ENCODE measurements at regions not wholly inside any gene's neighbourhood (a gene's known extent, or its start where the extent isn't known, plus 50 kb on each side); places are given as distances from the start of the nearest gene placed in this dataset.
"Not testable (repeated sequence)": the region's sequence is repeated elsewhere in the genome, so short reads cannot be mapped to it uniquely, and the experiment has no call there.

DNA sequence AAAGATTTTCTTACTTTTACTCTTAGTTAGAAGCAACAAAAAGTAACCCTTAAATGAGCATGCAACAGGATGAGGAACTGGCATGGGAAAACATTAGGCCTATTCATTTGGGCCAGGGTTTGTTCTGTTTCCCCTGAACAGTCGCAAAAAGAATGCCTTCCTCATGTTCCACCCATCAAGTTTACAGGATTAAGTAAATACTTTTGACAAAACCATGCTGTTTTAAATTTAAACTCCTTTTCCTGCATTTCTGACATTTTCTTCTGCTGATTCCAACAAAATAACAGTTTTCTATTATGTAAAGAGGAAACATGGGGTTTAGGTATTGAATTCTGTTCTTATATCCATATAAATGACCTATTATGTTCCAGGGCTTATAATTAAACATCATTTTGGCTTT, 236.6 kb upstream of the ACTBL2 start:
- no peak for DNase-seq (ENCODE audit: low read depth)

DNA sequence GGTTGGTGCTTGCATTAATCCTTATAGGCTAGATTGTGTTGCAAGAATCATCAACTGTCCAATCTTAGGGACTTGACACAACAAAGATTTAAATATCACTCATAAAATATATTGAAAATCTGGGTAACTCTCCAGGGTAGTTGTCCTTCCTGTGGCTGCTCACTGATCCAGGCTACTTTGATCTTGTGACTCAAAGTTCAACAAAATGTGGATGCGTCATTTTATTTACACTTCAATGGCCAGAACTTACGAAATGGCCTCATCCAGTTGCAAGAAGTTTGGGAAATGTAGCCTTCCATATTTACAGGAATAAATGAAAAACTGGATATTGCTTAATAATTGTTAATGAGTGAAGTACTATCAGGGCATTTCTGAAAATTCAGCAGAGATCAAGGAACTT, 235.5 kb upstream of the ACTBL2 start:
- DNase-seq (ENCODE audit: low read depth) = peak; percentile 51

DNA sequence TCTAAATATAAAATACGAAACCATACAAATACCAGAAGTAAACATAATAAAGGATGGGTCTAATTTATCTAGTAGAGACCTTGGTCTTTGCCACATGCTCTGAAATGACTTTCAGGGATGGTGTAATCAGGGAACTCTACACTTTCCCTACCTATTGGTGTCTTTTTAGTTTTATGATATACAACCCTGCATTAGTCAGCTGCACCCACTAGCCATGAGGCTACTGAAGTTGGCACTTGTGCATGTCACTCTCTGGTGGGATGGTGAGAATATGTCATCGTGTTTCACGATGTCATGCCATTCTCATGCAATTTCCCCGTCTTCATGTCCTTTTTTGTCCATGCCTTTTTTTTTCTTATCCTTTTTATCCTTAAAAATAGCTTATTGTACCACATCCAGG, 234.9 kb upstream of the ACTBL2 start:
- DNase-seq (ENCODE audit: low read depth) = no peak

DNA sequence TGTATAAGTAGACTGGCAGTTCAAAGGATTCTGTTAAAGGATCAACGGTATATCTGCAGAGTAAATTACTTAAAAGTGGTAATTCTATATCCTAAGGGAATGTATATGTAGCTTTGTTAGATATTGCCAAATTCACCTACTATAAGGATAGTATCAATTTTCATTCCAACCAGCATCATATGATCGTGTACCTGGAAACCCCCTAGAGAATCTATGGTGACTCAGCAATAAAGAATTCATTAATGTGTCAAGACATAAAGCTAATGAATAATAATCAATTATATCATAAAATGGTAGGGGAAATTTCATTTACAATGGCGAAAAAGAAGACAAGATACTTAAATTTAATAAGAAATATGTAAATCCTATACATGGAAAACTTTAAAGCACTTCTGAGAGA, 234.1 kb upstream of the ACTBL2 start:
- no peak for DNase-seq (ENCODE audit: low read depth)

DNA sequence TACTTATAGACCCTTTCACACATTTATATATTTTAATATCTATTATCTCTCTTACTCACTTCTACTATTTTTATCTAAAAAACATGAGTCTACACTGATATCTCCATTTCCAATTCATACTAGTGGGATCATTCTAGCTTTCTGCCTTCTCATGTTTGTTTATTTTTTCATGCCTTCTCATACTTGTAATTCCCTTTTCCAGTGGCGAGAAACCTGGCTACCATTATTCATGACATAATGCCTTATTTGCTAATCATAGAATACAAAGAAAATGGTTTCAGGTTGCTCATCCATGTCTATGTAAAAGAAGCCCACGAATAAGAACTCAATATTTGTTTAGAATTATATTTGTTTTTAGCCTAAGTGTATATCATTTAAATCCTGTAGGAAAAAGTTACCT, 232.7 kb upstream of the ACTBL2 start:
- DNase-seq (ENCODE audit: low read depth) = no peak

DNA sequence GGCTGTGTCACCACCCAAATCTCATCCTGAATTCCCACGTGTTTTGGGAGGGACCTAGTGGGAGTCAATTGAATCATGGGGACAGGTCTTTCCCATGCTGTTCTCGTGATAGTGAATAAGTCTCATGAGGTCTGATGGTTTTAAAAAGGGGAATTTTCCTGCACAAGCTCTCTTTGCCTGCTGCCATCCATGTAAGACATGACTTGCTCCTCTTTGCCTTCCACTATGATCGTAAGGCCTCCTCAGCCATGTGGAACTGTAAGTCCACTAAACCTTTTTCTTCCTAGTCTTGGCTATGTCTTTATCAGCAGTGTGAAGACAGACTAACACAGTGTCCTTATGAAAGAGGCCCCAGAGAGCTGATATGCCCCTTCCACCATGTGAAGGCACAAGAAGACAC, 230.9 kb upstream of the ACTBL2 start:
- not testable (repeated sequence) for DNase-seq (ENCODE audit: low read depth)

DNA sequence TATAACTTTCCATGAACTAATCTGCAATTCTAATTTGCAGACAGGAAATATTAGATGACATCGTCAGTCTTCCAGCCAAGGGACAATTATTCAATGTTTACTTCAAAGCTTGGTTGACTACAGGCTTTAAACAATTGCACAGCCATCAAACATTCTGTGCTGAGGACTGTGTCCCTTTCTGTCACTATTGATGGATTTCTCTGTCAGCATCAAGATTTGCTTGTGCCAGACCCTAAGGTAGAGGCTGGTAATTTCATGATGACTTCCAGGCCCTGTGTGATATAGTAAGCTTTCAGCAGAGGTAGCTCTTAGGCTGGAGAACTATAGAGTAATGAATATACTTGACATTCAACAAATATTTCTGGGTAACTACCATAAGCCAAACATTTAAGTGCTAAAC, 229.3 kb upstream of the ACTBL2 start:
- DNase-seq (ENCODE audit: low read depth) = no peak

DNA sequence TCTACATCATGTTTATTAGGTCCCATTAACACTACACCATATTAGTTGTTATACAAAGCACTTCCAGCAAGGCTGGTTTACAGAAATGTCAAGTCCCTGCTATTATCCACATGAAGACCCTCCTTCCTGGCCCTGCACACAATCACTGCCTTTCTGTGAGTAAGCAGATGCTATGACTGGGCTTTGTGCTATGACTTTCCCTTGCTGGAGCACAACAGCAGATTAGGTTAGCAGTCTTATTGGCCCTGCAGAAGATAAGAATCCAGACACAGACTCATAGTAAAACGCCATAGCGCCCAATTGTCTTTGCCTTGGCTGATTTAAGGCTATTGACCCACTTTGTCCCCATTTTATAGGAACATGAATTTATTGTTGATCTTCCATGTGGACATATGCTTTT, 228.9 kb upstream of the ACTBL2 start:
- DNase-seq (ENCODE audit: low read depth) = no peak

DNA sequence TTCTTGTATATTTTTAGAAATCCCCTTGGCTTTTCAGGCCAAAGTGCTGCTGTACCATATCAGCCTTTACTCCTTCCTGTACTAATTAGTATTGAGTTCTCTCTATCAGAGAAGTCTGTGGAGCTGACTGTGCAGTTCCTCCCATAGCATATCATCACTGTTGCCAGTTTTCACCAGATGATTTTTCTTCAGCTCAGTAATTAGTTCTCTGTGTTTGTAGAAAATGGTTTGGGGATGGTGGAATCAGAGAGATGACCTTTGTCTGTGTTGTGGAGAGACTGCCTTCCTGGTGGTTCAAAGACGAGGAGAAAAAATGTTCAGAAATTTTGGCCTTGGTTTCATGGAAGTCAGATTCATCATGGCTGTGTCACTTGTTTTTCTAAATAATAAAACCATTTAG, 227.5 kb upstream of the ACTBL2 start:
- DNase-seq (ENCODE audit: low read depth) = no peak

DNA sequence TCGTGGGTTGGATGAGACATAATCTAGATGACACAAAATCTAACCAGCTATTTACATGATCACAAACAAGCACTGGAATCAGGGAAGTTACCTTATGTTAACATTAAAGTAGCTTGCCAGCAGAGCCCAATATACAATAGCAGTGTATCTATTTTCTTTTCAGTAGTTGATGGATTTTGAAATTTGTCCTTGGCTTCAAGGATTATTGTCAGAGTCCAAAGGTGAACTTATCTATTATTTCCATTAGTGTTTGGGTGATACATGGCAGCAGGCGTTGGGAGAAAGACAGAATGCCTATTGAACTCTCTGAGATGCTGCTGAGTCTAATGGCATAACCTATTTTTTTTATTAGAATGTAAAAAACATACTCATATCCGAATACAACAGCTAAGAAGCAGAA, 223.2 kb upstream of the ACTBL2 start:
- DNase-seq (ENCODE audit: low read depth) = no peak

DNA sequence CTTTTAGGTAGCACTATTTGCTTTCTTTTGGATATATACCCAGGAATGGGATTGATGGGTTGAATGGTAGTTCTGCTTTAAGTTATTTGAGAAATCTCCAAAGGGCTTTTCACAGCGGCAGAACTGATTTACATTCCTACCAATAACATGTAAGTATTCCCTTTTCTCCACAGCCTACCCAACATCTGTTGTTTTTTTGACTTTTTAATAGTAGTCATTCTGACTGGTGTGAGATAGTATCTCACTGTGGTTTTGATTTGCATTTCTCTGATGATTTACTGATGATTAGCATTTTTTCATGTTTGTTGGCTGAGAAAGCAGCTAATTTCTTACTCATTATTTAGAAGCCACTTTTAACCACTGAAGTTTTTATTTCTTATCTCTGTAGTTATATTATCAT, 221.1 kb upstream of the ACTBL2 start:
- no peak for DNase-seq (ENCODE audit: low read depth)

DNA sequence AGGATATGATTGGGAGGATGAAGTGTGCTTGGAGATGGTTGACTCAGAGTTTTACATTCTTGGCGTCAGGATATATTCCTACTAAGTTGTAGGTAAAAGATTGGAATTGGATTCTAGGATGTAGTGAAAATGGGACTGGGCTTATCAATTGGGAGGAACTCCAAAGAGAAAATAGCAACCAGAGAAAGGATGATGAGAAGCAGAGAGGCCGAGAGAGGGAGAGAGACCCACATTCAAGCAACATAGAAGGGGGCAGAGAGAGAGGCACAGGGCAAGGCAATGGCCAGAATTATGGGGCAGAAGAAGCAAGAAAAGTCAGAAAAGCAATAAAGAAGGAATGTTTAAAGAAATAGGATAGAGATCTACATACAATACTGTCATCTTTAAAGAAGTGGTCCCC, 217.9 kb upstream of the ACTBL2 start:
- no peak for DNase-seq (ENCODE audit: low read depth)

DNA sequence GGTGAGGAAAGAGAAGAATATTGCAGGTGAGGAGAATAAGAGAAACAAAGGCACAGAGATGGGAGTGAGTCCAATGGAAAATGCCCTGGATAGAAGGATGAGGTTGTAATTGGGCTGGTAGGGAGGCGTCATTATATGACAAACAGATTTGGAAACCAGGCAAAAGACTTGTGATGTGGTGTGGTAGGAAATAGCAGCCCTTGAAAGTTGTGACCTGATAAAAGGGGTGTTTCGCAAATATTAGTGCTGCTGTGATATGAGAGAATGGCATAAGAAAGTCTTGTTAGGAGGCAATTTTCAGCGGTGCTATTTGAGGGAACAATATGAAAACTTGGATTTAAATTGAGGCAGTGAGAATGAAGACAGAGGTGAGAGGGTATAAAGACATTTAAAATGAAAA, 217.5 kb upstream of the ACTBL2 start:
- DNase-seq (ENCODE audit: low read depth) = no peak

DNA sequence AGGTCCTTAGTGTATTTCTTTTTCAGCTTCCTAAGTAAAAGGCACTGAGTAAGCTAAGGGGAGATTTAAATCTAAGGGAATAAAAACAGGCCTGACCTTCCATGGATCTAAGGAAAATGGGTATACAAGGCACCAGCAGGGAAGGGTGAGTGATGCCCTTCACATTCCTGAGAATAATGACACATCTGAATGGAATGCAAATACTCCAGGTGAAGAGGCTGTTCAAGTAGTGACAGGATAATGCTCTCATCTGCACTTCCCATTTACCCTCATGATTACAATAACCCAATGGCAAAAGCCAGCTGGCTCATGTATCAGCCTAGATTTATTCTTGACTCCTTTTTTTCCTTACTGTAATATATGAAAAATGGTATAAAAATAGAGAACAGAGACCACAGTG, 216.2 kb upstream of the ACTBL2 start:
- DNase-seq (ENCODE audit: low read depth) = peak; percentile 92

DNA sequence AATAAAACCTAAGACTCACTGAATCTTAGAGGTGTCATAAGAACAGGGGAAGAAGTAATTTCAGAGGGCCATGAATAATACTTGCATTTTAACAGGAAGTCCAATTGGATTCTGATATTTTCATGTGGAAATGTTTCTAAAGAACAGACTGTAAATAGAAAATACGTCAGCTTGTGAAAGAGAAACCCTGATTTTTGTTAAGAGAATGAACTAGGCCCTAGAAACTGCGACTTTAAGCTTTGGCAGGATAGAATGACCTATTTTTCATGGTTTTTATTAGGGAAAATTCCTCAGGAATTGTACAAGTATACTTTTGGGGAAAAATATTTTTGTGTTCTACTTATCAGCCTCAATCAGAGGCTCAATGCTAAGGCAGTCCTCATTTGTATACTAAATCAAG, 215.5 kb upstream of the ACTBL2 start:
- no peak for DNase-seq (ENCODE audit: low read depth)

DNA sequence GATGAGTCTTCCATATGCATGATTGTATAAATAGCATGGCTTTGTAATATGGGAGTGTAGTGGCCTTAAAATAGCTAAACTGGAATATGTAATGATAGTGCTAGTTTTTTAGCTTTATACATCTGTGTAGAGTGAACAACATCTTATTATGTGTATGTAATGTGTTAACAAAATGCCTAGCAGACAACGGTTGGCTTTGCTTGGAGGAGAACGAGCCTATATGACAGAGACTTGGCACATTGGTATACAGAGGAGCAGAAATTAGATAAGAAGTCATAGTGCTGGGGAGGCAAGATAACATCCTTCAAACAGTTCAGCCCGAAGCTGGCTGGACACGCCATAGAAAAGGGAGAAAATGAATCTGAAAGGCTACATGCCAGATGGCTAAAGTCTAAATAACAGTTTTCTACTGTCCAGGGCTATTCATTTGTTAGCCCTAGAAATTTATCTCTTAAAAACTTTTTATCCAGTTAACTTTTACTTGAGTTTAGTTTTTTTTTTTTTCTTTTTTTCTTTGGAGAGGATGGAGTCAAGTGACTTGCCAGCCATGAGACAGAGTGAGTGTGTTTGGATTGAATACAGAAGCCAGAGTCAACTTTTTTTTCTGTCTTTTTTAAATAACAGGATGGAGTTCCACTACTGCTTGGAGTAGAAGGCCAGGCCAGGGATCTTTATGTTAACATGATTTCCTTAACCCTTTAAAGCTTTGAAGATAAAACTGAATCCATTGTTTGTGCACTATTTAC, 214.4 kb upstream of the ACTBL2 start:
- no peak for DNase-seq (ENCODE audit: low read depth)

DNA sequence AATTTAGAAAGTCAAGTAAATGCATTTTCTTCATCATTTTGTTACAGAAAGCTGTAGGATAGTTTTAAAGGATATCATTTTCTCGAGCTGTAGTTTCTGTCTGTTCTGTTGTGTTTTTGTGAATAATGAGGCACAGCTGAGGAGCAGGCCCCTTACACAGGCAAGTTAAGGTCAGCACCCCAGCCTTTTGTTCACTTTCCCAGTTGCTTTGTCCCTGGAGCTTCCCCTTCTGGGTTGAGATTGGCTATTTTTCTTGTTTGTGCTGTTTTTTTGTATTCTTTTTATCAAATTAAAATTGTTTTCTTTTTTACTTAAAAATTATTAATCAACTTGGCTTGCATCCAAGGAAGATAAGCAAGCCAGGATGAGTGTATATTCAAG, 213.8 kb upstream of the ACTBL2 start:
- DNase-seq (ENCODE audit: low read depth) = no peak

DNA sequence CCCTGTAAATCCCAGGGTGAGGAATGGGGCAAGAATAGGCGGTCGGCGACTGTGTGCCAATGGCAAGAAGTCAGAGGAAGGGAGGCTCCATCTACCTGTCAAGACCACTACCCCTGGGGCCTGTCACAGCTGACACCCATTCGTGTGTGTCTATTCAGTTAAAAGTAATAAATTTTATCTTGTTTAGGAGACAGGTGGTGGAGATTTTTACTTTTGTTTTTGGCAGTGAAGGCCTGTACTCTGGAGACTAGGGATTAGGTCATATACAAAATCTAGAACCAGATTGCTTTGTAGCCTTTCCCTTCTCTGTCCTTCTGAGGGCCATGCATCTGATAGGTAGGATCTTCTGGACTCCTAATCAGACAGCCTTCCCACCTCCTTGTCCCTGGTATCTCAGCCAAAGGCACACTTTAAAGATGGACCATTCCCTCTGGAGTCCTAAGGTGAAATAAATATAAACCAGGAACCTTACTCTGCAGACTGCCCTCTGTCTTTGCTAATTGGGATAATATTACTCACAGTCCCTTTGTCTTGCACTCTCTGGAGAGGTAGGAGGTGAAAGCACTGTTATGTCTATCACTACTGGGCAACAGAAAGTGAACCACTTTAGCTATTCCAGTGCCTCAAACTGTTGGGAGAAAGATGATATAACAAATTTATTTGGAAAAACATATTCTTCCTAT, 213.2 kb upstream of the ACTBL2 start:
- no peak for DNase-seq (ENCODE audit: low read depth)

DNA sequence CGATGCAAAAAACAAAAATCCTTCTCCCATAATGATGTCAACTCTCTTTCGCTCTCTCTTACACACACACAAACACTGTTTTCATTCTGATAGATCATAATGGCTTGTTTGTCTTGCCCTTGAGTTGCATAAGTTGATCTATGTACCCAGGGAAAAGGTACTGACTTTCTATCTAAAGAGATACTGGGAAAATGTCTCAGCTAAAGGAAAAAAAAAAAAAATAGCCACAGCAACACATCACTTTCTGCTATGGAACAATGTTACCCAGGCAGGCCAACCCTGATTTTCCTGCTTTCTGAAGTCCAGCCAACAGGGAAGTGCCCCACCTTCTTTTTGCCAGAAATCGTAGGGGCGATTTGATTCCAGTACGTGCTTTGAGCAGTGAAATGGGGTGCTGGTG, 212.6 kb upstream of the ACTBL2 start:
- no peak for DNase-seq (ENCODE audit: low read depth)

DNA sequence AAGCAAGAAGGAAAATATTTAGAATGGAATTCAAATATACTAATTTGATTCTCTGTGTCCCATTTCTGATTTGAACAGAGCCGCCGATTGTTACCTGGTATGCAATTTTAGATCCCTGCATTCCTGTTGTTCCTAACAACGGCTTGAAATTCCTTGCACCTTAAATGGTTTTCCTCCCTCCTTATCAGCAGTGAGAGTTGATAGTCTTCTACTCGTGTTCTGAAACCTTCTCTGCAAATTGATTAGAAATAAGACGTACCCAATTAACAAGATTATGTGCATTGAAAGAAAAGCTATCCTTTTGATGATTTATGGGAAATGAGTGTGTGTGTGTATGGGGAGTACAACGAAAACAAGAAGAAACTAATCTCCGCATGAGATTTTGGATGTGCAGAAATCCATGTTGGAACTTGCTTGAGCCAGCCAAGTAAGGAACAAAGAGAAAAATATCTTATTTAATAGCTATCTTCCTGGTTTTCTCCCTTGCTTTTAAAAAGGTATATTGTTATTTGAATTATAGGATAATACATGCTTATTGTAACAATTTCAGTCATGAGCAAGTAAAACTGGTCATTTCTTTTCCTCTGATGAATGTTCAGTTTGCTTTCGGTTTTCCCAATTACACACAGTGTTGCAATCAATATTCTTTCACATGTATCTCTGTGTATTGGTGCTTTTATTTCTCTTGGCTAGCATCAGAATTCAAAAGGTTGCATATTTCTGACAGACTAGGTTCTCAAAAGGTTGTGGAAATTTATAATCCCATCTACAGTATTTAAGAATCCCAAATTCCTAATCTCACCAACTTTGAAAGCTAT, 211.1 kb upstream of the ACTBL2 start:
- no peak for DNase-seq (ENCODE audit: low read depth)

DNA sequence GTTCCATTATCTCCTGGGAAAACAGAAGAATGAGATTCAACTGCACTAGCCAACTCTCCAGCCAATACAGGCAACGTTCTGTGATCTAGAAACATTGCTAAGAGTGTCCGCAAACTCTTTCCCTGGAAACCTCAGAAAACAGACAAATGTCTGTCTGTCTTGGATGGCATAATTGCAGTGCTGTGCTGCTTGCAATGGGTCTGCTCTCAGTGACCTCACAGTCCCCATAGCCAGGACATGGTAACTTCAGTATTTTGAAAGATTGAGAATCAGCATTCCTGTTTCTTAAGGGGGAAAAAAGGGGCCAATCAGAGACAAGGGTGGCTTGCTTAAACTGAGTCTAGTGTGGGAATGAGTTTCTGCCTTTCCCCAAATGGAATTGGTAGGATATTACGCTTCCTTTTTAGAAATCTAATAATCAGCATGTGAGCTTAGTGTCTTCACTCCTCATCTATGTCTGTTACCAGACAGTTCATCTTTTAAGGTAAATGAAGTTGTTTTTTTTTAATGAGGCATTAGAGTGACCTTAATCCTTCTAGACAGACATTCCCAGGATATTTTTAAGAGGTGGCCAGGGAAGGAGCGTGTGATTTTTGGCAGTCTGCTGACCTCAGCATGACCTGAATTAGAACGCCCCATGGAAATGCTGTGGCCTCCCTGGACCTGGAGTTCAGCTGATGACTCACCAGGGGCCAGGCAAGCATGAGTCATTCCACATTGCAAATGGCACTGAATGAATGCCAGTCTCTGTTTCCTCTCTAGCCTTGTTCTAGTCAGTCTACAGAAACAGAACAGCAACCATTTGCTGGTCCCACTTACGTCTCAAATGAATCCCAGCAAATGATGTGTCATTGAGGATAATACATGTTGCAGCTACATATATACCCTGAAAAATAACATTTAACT, 210.2 kb upstream of the ACTBL2 start:
- peak; percentile 97 for DNase-seq (ENCODE audit: low read depth)

DNA sequence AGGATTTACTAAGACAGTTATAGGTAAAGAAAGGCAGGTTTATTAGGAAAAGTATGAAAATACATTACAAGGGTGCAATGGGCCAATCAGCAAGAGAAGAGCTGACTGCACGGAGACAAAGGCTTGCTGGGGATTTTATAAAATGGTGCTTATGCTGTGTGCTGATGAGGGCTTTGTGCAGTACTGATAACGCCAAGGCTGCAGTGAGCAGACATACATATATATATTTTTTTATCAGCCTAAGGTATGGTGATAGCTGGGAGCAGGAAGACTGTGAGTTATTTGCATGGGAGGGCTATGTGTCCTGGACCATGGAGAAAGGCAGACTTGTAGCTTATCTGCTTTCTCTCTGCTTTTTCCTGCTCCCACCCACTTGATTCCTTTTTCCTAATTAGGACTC, 208.1 kb upstream of the ACTBL2 start:
- no peak for DNase-seq (ENCODE audit: low read depth)
